Hepatocyte (in vitro differentiated cells): ENCODE measurements at regions not wholly inside any gene's neighbourhood (a gene's known extent, or its start where the extent isn't known, plus 50 kb on each side); places are given as distances from the start of the nearest gene placed in this dataset.
"Not testable (repeated sequence)": the region's sequence is repeated elsewhere in the genome, so short reads cannot be mapped to it uniquely, and the experiment has no call there.

Experiments used
- DNase-seq: peaks from one replicate; pipeline ENCODE4 v3.0.0-alpha.2; 2016; ENCODE audit warnings: low spot score
- H2AFZ ChIP-seq: fragments of 200-600 bp; sonication (generic); 2 replicates; pipeline ENCODE4 v1.6.0; 2016; ENCODE audit warnings: antibody characterized with exemption, mild to moderate bottlenecking
- H3K27ac ChIP-seq: fragments of 200-600 bp; sonication (generic); 2 replicates; pipeline ENCODE4 v1.5.1; 2016; ENCODE audit warnings: mild to moderate bottlenecking
- H3K27me3 ChIP-seq: fragments of 200-600 bp; sonication (generic); 2 replicates; pipeline ENCODE4 v1.6.1; 2016
- H3K36me3 ChIP-seq: fragments of 200-600 bp; sonication (generic); replicated peaks from 2 replicates; pipeline ENCODE4 v1.5.1; 2016; ENCODE audit warnings: low read depth; ENCODE audit not compliant: insufficient read depth
- H3K4me1 ChIP-seq: fragments of 200-600 bp; sonication (generic); 2 replicates; pipeline ENCODE4 v1.5.1; 2016; ENCODE audit warnings: mild to moderate bottlenecking, moderate library complexity; ENCODE audit not compliant: insufficient read depth
- H3K4me2 ChIP-seq: fragments of 200-600 bp; sonication (generic); 2 replicates; pipeline ENCODE4 v1.6.0; 2016
- H3K4me3 ChIP-seq: fragments of 200-600 bp; sonication (generic); 2 replicates; pipeline ENCODE4 v1.5.1; 2016; ENCODE audit warnings: mild to moderate bottlenecking
- H3K79me2 ChIP-seq: fragments of 200-600 bp; sonication (generic); 2 replicates; pipeline ENCODE4 v1.6.0; 2017; ENCODE audit warnings: mild to moderate bottlenecking
- H3K9me2 ChIP-seq: fragments of 200-600 bp; sonication (generic); replicated peaks from 2 replicates; pipeline ENCODE4 v1.6.0; 2017; ENCODE audit warnings: mild to moderate bottlenecking; ENCODE audit not compliant: insufficient read depth
- H3K9me3 ChIP-seq: fragments of 200-600 bp; sonication (generic); 2 replicates; pipeline ENCODE4 v1.5.1; 2016; ENCODE audit warnings: low read depth, mild to moderate bottlenecking
- H4K20me1 ChIP-seq: fragments of 200-600 bp; sonication (generic); 2 replicates; pipeline ENCODE4 v1.6.0; 2016; ENCODE audit warnings: mild to moderate bottlenecking; ENCODE audit not compliant: insufficient read depth, poor library complexity, severe bottlenecking
- CTCF ChIP-seq: fragments of 200-600 bp; sonication (generic); IDR thresholded peaks from 2 replicates; pipeline ENCODE4 v1.5.1; 2016; ENCODE audit warnings: antibody characterized with exemption, mild to moderate bottlenecking; ENCODE audit not compliant: poor library complexity
- EZH2 ChIP-seq: fragments of 200-600 bp; sonication (generic); IDR thresholded peaks from 2 replicates; pipeline ENCODE4 v1.6.1; 2016; ENCODE audit warnings: antibody characterized with exemption, mild to moderate bottlenecking, borderline replicate concordance
- EZH2phosphoT487 ChIP-seq: fragments of 200-600 bp; sonication (generic); IDR thresholded peaks from one replicate; pipeline ENCODE4 v1.6.1; 2018; ENCODE audit warnings: antibody characterized with exemption, mild to moderate bottlenecking, low read depth, moderate library complexity; ENCODE audit not compliant: unreplicated experiment, severe bottlenecking
- WGBS: methylation state at CpG from one replicate; pipeline ENCODE4 v1.1.6; 2016; ENCODE audit warnings: low lambda C conversion rate; ENCODE audit errors: missing lambda C conversion rate; 5-methylcytosine and 5-hydroxymethylcytosine counted together

GRCh38 chr3:6392123-6392522 is 468.8 kb upstream of the GRM7 start:
- Histone ChIP-seq H3K4me2 (no peak overlapping the region), H3K27ac (no peak overlapping the region), H3K4me3 (no peak overlapping the region), H3K4me1 (no peaks in the 10 kb centered on the region), H3K27me3 (no peaks in the 10 kb centered on the region), H3K9me2 (no peaks in the 10 kb centered on the region), H3K36me3 (no peaks in the 10 kb centered on the region), H3K79me2 (no peaks in the 10 kb centered on the region), H3K9me3 (no peaks in the 10 kb centered on the region), H4K20me1 (no peaks in the 10 kb centered on the region), H2AFZ (no peak overlapping the region)
- TF ChIP-seq EZH2phosphoT487 (no peak), CTCF (no peak), EZH2 (no peak)
- 93% methylated on average over 2 of the region's 2 CpGs for WGBS
- no peak for DNase-seq

- 87% methylated on average over 2 of the region's 2 CpGs for WGBS
- Histone ChIP-seq H3K79me2 (no peaks in the 10 kb centered on the region), H3K27ac (no peak overlapping the region), H3K27me3 (no peaks in the 10 kb centered on the region), H3K36me3 (no peaks in the 10 kb centered on the region), H3K4me3 (no peak overlapping the region), H3K9me2 (no peaks in the 10 kb centered on the region), H3K4me1 (no peaks in the 10 kb centered on the region), H3K9me3 (no peaks in the 10 kb centered on the region), H3K4me2 (no peak overlapping the region), H4K20me1 (no peaks in the 10 kb centered on the region), H2AFZ (no peak overlapping the region)
- no peak for TF ChIP-seq CTCF
- TF ChIP-seq EZH2phosphoT487, result no peak
- no peak for TF ChIP-seq EZH2
- DNase-seq, result no peak
Measured at GRCh38 chr3:6394944-6395343, 466.0 kb upstream of the GRM7 start.

- WGBS, result 48% methylated on average over 1 of the region's 1 CpG
- Histone ChIP-seq H3K4me1 (no peaks in the 10 kb centered on the region), H2AFZ (no peak overlapping the region), H3K9me2 (no peaks in the 10 kb centered on the region), H4K20me1 (no peaks in the 10 kb centered on the region), H3K27me3 (no peaks in the 10 kb centered on the region), H3K9me3 (no peaks in the 10 kb centered on the region), H3K4me2 (no peak overlapping the region), H3K36me3 (no peaks in the 10 kb centered on the region), H3K79me2 (no peaks in the 10 kb centered on the region), H3K4me3 (no peak overlapping the region), H3K27ac (no peak overlapping the region)
- no peak for TF ChIP-seq CTCF
- TF ChIP-seq EZH2phosphoT487, result no peak
- TF ChIP-seq EZH2, result no peak
- DNase-seq, result no peak
Measured at GRCh38 chr3:6396631-6397030, 464.3 kb upstream of the GRM7 start.

- not testable (repeated sequence) for DNase-seq, H3K27me3 ChIP-seq, H3K4me3 ChIP-seq, H3K4me1 ChIP-seq, H3K9me2 ChIP-seq, H3K79me2 ChIP-seq, H3K36me3 ChIP-seq, H3K9me3 ChIP-seq, H2AFZ ChIP-seq, H3K27ac ChIP-seq, H3K4me2 ChIP-seq, H4K20me1 ChIP-seq
- WGBS, result 87% methylated on average over 4 of the region's 4 CpGs
Measured at GRCh38 chr3:6402666-6403065, 458.2 kb upstream of the GRM7 start.

GRCh38 chr3:6406923-6407322 is 454.0 kb upstream of the GRM7 start:
- not testable (repeated sequence) for H4K20me1 ChIP-seq, H3K9me3 ChIP-seq, H3K4me3 ChIP-seq, H2AFZ ChIP-seq, H3K4me2 ChIP-seq, H3K79me2 ChIP-seq, H3K9me2 ChIP-seq, H3K4me1 ChIP-seq, H3K27ac ChIP-seq, H3K27me3 ChIP-seq, DNase-seq, H3K36me3 ChIP-seq
- WGBS, result 84% methylated on average over 4 of the region's 4 CpGs
